B cell (primary cell): ENCODE measurements at regions not wholly inside any gene's neighbourhood (a gene's known extent, or its start where the extent isn't known, plus 50 kb on each side); places are given as distances from the start of the nearest gene placed in this dataset.

Experiments
- ATAC-seq: fragments of 200-7000 bp; cut with Tn5 transposase; one replicate; pipeline ENCODE4 v1.10.0; 2021; ENCODE audit warnings: low read depth, mild to moderate bottlenecking, moderate number of reproducible peaks, moderate library complexity
- CTCF ChIA-PET: fragments of 350-600 bp; sonication (Branson Sonifier 250); formaldehyde crosslinking; loops from one replicate; lab custom pipeline; 2021; ENCODE audit warnings: antibody characterized with exemption, inconsistent platforms; lab: Charles Lee
- POLR2A ChIA-PET: fragments of 350-600 bp; sonication (Branson Sonifier 250); formaldehyde crosslinking; loops from one replicate; lab custom pipeline; 2021; ENCODE audit warnings: antibody characterized with exemption; lab: Charles Lee
- DNase-seq: peaks from one replicate; pipeline ENCODE4 v3.0.0; 2013
- H2AFZ ChIP-seq: 2 replicates; pipeline ENCODE4 v1.6.1; 2012; ENCODE audit warnings: mild to moderate bottlenecking, low read depth, low read length; ENCODE audit not compliant: insufficient read depth, poor library complexity, severe bottlenecking
- H3K27ac ChIP-seq, 2 donors: 1 replicate in 1 of 2; 2 replicates in 1 of 2; pipeline ENCODE4 v1.5.1; 2012 to 2013; ENCODE audit warnings: low read length in 2 of 2, mild to moderate bottlenecking in 2 of 2, moderate library complexity in 1 of 2
- H3K27me3 ChIP-seq, 4 experiments: fragments of 200-600 bp in 1 of 4; sonication (generic) in 1 of 4; replicated peaks in 1 of 4; 1 replicate in 2 of 4; 2 replicates in 2 of 4; pipeline versions ENCODE4 v1.6.1 to v1.7.0; 2013 to 2016; ENCODE audit warnings: low read length in 3 of 4, mild to moderate bottlenecking in 2 of 4, mixed read lengths in 1 of 4, moderate library complexity in 1 of 4; ENCODE audit not compliant: insufficient read depth in 4 of 4, control insufficient read depth in 3 of 4; ENCODE audit errors: control extremely low read depth in 1 of 4
- H3K36me3 ChIP-seq, 2 experiments: replicated peaks in 1 of 2; 1 replicate in 1 of 2; 2 replicates in 1 of 2; pipeline versions ENCODE4 v1.6.1 to v1.7.1; 2013; ENCODE audit warnings: low read length in 1 of 2; ENCODE audit not compliant: insufficient read depth in 2 of 2, control insufficient read depth in 1 of 2; ENCODE audit errors: control extremely low read depth in 1 of 2, extremely low read depth in 1 of 2
- H3K4me1 ChIP-seq, 2 donors: fragments of 200-600 bp in 1 of 2; sonication (generic) in 1 of 2; 1 replicate in 1 of 2; 2 replicates in 1 of 2; pipeline versions ENCODE4 v1.5.1 to v1.6.1; 2013 to 2017; ENCODE audit warnings: low read length in 2 of 2; ENCODE audit not compliant: control insufficient read depth in 2 of 2, insufficient read depth in 2 of 2
- H3K4me2 ChIP-seq: replicated peaks from 2 replicates; pipeline ENCODE3; 2012; ENCODE audit warnings: mild to moderate bottlenecking, low read depth, low read length; ENCODE audit not compliant: poor library complexity, severe bottlenecking
- H3K4me3 ChIP-seq, 5 experiments: fragments of 200-600 bp in 1 of 5; sonication (generic) in 1 of 5; 1 replicate in 3 of 5; 2 replicates in 2 of 5; pipeline versions ENCODE4 v1.5.1 to v1.7.0; 2011 to 2016; ENCODE audit warnings: low read length in 4 of 5, mild to moderate bottlenecking in 4 of 5, low read depth in 2 of 5, control low read depth in 1 of 5, moderate library complexity in 1 of 5; ENCODE audit not compliant: insufficient read depth in 1 of 5; ENCODE audit errors: control extremely low read depth in 1 of 5, extremely low read depth in 1 of 5
- H3K79me2 ChIP-seq: fragments of 200-600 bp; sonication (generic); one replicate; pipeline ENCODE4 v1.6.0; 2016; ENCODE audit warnings: low read length; ENCODE audit not compliant: control insufficient read depth, insufficient read depth
- H3K9ac ChIP-seq: fragments of 200-600 bp; sonication (generic); 2 replicates; pipeline ENCODE4 v1.6.1; 2017; ENCODE audit warnings: mild to moderate bottlenecking, low read length, moderate library complexity
- H3K9me3 ChIP-seq, 3 donors: one replicate each; pipeline versions ENCODE4 v1.6.1 to v1.7.1; 2013; ENCODE audit warnings: low read length in 2 of 3; ENCODE audit not compliant: control insufficient read depth in 2 of 3, insufficient read depth in 1 of 3; ENCODE audit errors: control extremely low read depth in 1 of 3
- H4K20me1 ChIP-seq: 2 replicates; pipeline ENCODE4 v1.6.0; 2012; ENCODE audit warnings: mild to moderate bottlenecking, low read length; ENCODE audit not compliant: insufficient read depth, control insufficient read depth, poor library complexity, severe bottlenecking
- H3K27ac Mint-ChIP-seq: one replicate; pipeline ENCODE4 v1.8.0; 2021; ENCODE audit warnings: mixed read lengths
- H3K27me3 Mint-ChIP-seq: one replicate; pipeline ENCODE4 v1.8.0; 2021; ENCODE audit warnings: mixed read lengths
- H3K4me1 Mint-ChIP-seq: one replicate; pipeline ENCODE4 v1.8.0; 2021; ENCODE audit warnings: mixed read lengths
- H3K4me3 Mint-ChIP-seq: one replicate; pipeline ENCODE4 v1.8.0; 2021; ENCODE audit warnings: mixed read lengths
- H3K9me3 Mint-ChIP-seq: one replicate; pipeline ENCODE4 v1.8.0; 2022; ENCODE audit warnings: mixed read lengths; ENCODE audit not compliant: insufficient read depth
- EZH2 ChIP-seq: IDR thresholded peaks from 2 replicates; pipeline ENCODE4 v1.6.1; 2012; ENCODE audit warnings: borderline replicate concordance, low read depth, mild to moderate bottlenecking, moderate library complexity, low read length; ENCODE audit not compliant: insufficient read depth, poor library complexity, severe bottlenecking
- WGBS: methylation state at CpG from one replicate; pipeline ENCODE4 v1.1.5; 2013; ENCODE audit warnings: missing lambda C conversion rate; ENCODE audit not compliant: insufficient coverage; 5-methylcytosine and 5-hydroxymethylcytosine counted together
- intact Hi-C: fragments of 100-400 bp; cut with micrococcal nuclease; formaldehyde crosslinking; loops from one replicate; pipeline ENCODE4 v1.10.0; 2022
- TF ChIP-seq, protein P1 (sequence below): fragments of 200-600 bp; IDR thresholded peaks from one replicate; pipeline ENCODE4 v1.8.0; 2022; ENCODE audit warnings: antibody characterized with exemption, mild to moderate bottlenecking

GRCh38 chr11:11143849-11144248, 209.2 kb downstream of the CSNK2A3 start:
- H2AFZ ChIP-seq: no peak overlapping the region
- H3K27me3 ChIP-seq: no peaks in the 10 kb centered on the region
- H3K4me1 Mint-ChIP-seq: no peaks in the 10 kb centered on the region
- H4K20me1 ChIP-seq: no peaks in the 10 kb centered on the region
- no peaks in the 10 kb centered on the region for H3K9me3 Mint-ChIP-seq
- WGBS: 83% methylated on average over 6 of the region's 6 CpGs
- H3K4me1 ChIP-seq: no peaks in the 10 kb centered on the region
- no peaks in the 10 kb centered on the region for H3K36me3 ChIP-seq
- ATAC-seq (no peak), DNase-seq (no peak)
- no peak overlapping the region for H3K4me3 Mint-ChIP-seq
- H3K9ac ChIP-seq: no peak overlapping the region
- intact Hi-C loops: no loop called here
- no peak overlapping the region for H3K4me2 ChIP-seq
- H3K79me2 ChIP-seq: no peaks in the 10 kb centered on the region
- H3K9me3 ChIP-seq: no peaks in the 10 kb centered on the region
- ChIA-PET POLR2A (no interaction called here), CTCF (no interaction called here)
- no peak overlapping the region for H3K27ac ChIP-seq
- H3K4me3 ChIP-seq: no peak overlapping the region
- TF ChIP-seq EZH2: no peak
- TF ChIP-seq, protein P1, sequence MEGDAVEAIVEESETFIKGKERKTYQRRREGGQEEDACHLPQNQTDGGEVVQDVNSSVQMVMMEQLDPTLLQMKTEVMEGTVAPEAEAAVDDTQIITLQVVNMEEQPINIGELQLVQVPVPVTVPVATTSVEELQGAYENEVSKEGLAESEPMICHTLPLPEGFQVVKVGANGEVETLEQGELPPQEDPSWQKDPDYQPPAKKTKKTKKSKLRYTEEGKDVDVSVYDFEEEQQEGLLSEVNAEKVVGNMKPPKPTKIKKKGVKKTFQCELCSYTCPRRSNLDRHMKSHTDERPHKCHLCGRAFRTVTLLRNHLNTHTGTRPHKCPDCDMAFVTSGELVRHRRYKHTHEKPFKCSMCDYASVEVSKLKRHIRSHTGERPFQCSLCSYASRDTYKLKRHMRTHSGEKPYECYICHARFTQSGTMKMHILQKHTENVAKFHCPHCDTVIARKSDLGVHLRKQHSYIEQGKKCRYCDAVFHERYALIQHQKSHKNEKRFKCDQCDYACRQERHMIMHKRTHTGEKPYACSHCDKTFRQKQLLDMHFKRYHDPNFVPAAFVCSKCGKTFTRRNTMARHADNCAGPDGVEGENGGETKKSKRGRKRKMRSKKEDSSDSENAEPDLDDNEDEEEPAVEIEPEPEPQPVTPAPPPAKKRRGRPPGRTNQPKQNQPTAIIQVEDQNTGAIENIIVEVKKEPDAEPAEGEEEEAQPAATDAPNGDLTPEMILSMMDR: no peak
- H3K27ac Mint-ChIP-seq: no peak overlapping the region
- H3K27me3 Mint-ChIP-seq: peaks cover 12% of the 10 kb centered on the region

GRCh38 chr11:11142430-11142829, 210.6 kb downstream of the CSNK2A3 start:
- TF ChIP-seq, protein P1: no peak
- no peak for TF ChIP-seq EZH2
- Histone ChIP-seq H3K27me3 (no peaks in the 10 kb centered on the region), H4K20me1 (no peaks in the 10 kb centered on the region), H3K9me3 (no peaks in the 10 kb centered on the region), H3K4me2 (no peak overlapping the region), H2AFZ (no peak overlapping the region), H3K79me2 (no peaks in the 10 kb centered on the region), H3K9ac (no peak overlapping the region), H3K36me3 (no peaks in the 10 kb centered on the region), H3K27ac (no peak overlapping the region), H3K4me3 (no peak overlapping the region), H3K4me1 (no peaks in the 10 kb centered on the region)
- Mint-ChIP-seq H3K4me3 (no peak overlapping the region), H3K4me1 (no peaks in the 10 kb centered on the region), H3K27me3 (peaks cover 7% of the 10 kb centered on the region), H3K9me3 (no peaks in the 10 kb centered on the region), H3K27ac (no peak overlapping the region)
- ATAC-seq (no peak), DNase-seq (no peak)
- intact Hi-C loops: no loop called here
- CTCF ChIA-PET: no interaction called here
- WGBS: 87% methylated on average over 3 of the region's 4 CpGs
- POLR2A ChIA-PET: no interaction called here
